ENCODE measurements at regions not wholly inside any gene's neighbourhood (a gene's known extent, or its start where the extent isn't known, plus 50 kb on each side); places are given as distances from the start of the nearest gene placed in this dataset.

DNA sequence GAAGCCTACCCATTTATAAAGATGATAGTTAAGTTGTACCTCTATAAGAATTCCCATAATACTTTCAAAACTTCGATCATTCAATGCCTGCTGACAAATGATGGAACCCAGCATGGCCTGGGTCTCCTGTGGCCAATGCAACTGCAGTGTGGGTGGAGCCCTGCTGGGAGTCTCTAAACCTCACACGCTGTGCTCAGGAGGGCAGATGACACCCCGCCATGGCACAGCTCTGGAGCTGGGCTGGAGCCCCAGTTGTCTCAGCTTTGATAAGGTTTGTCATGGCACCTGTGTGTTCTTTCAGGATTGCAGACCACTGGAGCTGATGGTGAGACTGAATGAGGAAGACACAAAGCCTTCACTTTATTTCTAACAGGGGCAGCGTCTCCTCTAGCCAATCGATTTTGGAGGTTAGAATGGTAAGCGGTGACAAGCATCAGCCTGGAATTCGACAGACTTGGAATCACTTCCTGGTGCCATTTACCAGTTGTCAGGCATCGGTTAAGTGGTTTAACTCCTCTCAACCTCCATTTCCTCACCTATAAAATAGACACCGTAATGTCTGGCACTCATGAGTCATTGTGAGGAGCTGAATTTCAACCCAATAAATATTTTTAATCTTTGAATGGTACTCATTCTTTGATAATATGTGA, 383.6 kb upstream of the SALL3 start:
- no peaks in the 10 kb centered on the region for H3K4me1 Mint-ChIP-seq
- H2AFZ ChIP-seq (ENCODE audit: insufficient read depth, low read depth, low read length, poor library complexity, severe bottlenecking): no peak overlapping the region
- DNase-seq: no peak
- intact Hi-C loops (cut with micrococcal nuclease): no loop called here
- peaks cover 2 to 5% (median 3%) of the 10 kb centered on the region in 3 donors for H3K27me3 Mint-ChIP-seq (ENCODE audit: low read depth in 3 of 3)
- TF ChIP-seq, protein P1, sequence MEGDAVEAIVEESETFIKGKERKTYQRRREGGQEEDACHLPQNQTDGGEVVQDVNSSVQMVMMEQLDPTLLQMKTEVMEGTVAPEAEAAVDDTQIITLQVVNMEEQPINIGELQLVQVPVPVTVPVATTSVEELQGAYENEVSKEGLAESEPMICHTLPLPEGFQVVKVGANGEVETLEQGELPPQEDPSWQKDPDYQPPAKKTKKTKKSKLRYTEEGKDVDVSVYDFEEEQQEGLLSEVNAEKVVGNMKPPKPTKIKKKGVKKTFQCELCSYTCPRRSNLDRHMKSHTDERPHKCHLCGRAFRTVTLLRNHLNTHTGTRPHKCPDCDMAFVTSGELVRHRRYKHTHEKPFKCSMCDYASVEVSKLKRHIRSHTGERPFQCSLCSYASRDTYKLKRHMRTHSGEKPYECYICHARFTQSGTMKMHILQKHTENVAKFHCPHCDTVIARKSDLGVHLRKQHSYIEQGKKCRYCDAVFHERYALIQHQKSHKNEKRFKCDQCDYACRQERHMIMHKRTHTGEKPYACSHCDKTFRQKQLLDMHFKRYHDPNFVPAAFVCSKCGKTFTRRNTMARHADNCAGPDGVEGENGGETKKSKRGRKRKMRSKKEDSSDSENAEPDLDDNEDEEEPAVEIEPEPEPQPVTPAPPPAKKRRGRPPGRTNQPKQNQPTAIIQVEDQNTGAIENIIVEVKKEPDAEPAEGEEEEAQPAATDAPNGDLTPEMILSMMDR (IDR thresholded peaks at IDR 0.05): no peak
- peak overlapping the region in 1 of 7 donors; percentile 33 for H3K27ac Mint-ChIP-seq
- no peaks in the 10 kb centered on the region for H3K79me2 ChIP-seq (ENCODE audit: insufficient read depth, low read length)
- no peak overlapping the region for H3K4me2 ChIP-seq (replicated peaks; ENCODE audit: extremely low read depth, low read length, poor library complexity, severe bottlenecking)
- H3K36me3 ChIP-seq (replicated peaks in 1 of 2; ENCODE audit: control insufficient read depth in 1 of 2, insufficient read depth in 2 of 2, low read length in 2 of 2): no peaks in the 10 kb centered on the region
- H3K4me3 ChIP-seq (replicated peaks in 1 of 3; ENCODE audit: low read depth in 2 of 3, low read length in 3 of 3): no peak overlapping the region
- H3K9me3 Mint-ChIP-seq: peaks cover 5 to 20% (median 11%) of the 10 kb centered on the region in 7 donors
- H3K27ac ChIP-seq (ENCODE audit: low read depth in 1 of 2, low read length in 2 of 2): no peak overlapping the region
- 89% methylated on average over 5 of the region's 9 CpGs for WGBS (ENCODE audit: insufficient coverage)
- no peak overlapping the region for H3K9ac ChIP-seq (ENCODE audit: insufficient read depth, low read length, poor library complexity, severe bottlenecking)
- no peaks in the 10 kb centered on the region for H3K4me1 ChIP-seq (ENCODE audit: control insufficient read depth in 1 of 2, insufficient read depth in 2 of 2, low read length in 2 of 2)
- H3K9me3 ChIP-seq (replicated peaks in 1 of 2; ENCODE audit: control insufficient read depth in 1 of 2, insufficient read depth in 1 of 2, low read length in 2 of 2): peaks cover 12 to 15% of the 10 kb centered on the region in 2 donors
- H4K20me1 ChIP-seq (ENCODE audit: insufficient read depth, low read length): no peaks in the 10 kb centered on the region
- no peaks in the 10 kb centered on the region for H3K27me3 ChIP-seq (ENCODE audit: control insufficient read depth in 2 of 2, insufficient read depth in 2 of 2, low read length in 2 of 2)
- H3K4me3 Mint-ChIP-seq: no peak overlapping the region
- no peaks in the 10 kb centered on the region for H3K36me3 Mint-ChIP-seq

DNA sequence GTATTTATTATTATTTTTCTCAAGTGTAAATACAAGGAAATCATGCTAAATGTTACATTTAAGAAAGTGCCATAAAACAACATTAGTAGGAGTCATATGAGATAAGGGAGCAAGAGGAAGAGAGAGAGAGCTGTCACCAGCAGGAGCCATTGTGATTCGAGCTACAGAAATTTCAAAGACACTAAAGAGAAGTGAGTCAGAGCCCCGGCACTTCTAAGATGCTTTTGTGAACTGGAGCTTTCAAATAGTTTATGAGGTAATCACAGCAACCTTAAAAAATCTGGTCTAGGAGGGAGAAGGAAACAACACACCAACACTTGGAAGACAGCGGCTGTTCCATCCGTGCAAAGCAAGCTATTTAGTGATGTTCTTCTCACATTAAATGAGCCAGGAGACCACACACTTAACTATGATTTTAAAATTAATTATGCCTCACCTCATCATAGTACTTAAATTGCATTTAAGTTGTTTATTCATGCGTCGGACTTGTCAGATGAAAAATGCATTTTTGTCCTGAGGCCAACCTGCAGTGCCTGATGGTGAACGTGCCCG, 382.7 kb upstream of the SALL3 start:
- H3K27me3 ChIP-seq (ENCODE audit: control insufficient read depth in 2 of 2, insufficient read depth in 2 of 2, low read length in 2 of 2): no peaks in the 10 kb centered on the region
- H4K20me1 ChIP-seq (ENCODE audit: insufficient read depth, low read length): no peaks in the 10 kb centered on the region
- H3K27ac Mint-ChIP-seq: no peak overlapping the region
- no peak for DNase-seq
- H3K9ac ChIP-seq (ENCODE audit: insufficient read depth, low read length, poor library complexity, severe bottlenecking): no peak overlapping the region
- no peaks in the 10 kb centered on the region for H3K4me1 Mint-ChIP-seq
- H3K4me3 ChIP-seq (replicated peaks in 1 of 3; ENCODE audit: low read depth in 2 of 3, low read length in 3 of 3): no peak overlapping the region
- H3K27ac ChIP-seq (ENCODE audit: low read depth in 1 of 2, low read length in 2 of 2): no peak overlapping the region
- TF ChIP-seq, protein P1 (IDR thresholded peaks at IDR 0.05): no peak
- no peaks in the 10 kb centered on the region for H3K79me2 ChIP-seq (ENCODE audit: insufficient read depth, low read length)
- no peaks in the 10 kb centered on the region for H3K36me3 Mint-ChIP-seq
- peaks cover 1 to 5% (median 2%) of the 10 kb centered on the region in 3 donors for H3K27me3 Mint-ChIP-seq (ENCODE audit: low read depth in 3 of 3)
- intact Hi-C loops (cut with micrococcal nuclease): no loop called here
- H3K9me3 Mint-ChIP-seq: peaks cover 2 to 13% (median 9%) of the 10 kb centered on the region in 7 donors
- no peak overlapping the region for H3K4me3 Mint-ChIP-seq
- no peaks in the 10 kb centered on the region for H3K4me1 ChIP-seq (ENCODE audit: control insufficient read depth in 1 of 2, insufficient read depth in 2 of 2, low read length in 2 of 2)
- no peak overlapping the region for H3K4me2 ChIP-seq (replicated peaks; ENCODE audit: extremely low read depth, low read length, poor library complexity, severe bottlenecking)
- 87% methylated on average over 5 of the region's 8 CpGs for WGBS (ENCODE audit: insufficient coverage)
- peaks cover 12 to 15% of the 10 kb centered on the region in 2 donors for H3K9me3 ChIP-seq (replicated peaks in 1 of 2; ENCODE audit: control insufficient read depth in 1 of 2, insufficient read depth in 1 of 2, low read length in 2 of 2)
- no peak overlapping the region for H2AFZ ChIP-seq (ENCODE audit: insufficient read depth, low read depth, low read length, poor library complexity, severe bottlenecking)
- H3K36me3 ChIP-seq (replicated peaks in 1 of 2; ENCODE audit: control insufficient read depth in 1 of 2, insufficient read depth in 2 of 2, low read length in 2 of 2): no peaks in the 10 kb centered on the region
